DND-41 (cell line): ENCODE measurements at regions not wholly inside any gene's neighbourhood (a gene's known extent, or its start where the extent isn't known, plus 50 kb on each side); places are given as distances from the start of the nearest gene placed in this dataset.

Experiments
- EZH2 ChIP-seq: IDR thresholded peaks from 3 replicates; pipeline ENCODE4 v1.6.1; 2012; ENCODE audit warnings: borderline replicate concordance, low read depth, mild to moderate bottlenecking, moderate library complexity, low read length, inconsistent platforms; ENCODE audit not compliant: severe bottlenecking
- TF ChIP-seq, protein P1 (sequence below): IDR thresholded peaks from 2 replicates; pipeline ENCODE4 v1.5.1; 2012; ENCODE audit warnings: borderline replicate concordance, low read length, moderate library complexity, mild to moderate bottlenecking; ENCODE audit not compliant: poor library complexity, severe bottlenecking; ENCODE audit errors: extremely low read depth

DNA sequence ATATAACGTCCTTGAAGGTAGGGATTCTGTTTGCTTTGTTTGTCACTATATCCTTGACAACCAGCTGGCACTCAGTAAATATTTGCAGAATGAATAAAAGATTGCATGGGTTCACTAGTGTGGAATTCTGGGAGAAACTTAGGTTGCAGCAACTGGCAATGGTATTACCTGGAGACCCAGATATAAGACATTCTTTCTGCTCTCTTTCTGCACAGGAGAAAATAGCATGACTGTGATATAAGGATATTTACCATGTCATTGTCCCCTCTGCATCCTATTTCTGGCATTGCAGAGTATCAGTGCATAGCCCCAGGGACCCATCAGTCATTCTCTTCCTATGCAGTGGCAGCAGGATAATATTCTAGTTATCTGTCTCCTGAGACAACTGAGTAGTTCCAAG is 308.9 kb upstream of the LRRC7 start:
- TF ChIP-seq EZH2, result no peak
- TF ChIP-seq, protein P1, sequence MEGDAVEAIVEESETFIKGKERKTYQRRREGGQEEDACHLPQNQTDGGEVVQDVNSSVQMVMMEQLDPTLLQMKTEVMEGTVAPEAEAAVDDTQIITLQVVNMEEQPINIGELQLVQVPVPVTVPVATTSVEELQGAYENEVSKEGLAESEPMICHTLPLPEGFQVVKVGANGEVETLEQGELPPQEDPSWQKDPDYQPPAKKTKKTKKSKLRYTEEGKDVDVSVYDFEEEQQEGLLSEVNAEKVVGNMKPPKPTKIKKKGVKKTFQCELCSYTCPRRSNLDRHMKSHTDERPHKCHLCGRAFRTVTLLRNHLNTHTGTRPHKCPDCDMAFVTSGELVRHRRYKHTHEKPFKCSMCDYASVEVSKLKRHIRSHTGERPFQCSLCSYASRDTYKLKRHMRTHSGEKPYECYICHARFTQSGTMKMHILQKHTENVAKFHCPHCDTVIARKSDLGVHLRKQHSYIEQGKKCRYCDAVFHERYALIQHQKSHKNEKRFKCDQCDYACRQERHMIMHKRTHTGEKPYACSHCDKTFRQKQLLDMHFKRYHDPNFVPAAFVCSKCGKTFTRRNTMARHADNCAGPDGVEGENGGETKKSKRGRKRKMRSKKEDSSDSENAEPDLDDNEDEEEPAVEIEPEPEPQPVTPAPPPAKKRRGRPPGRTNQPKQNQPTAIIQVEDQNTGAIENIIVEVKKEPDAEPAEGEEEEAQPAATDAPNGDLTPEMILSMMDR, result no peak
